ENCODE measurements at regions not wholly inside any gene's neighbourhood (a gene's known extent, or its start where the extent isn't known, plus 50 kb on each side); places are given as distances from the start of the nearest gene placed in this dataset.

DNA sequence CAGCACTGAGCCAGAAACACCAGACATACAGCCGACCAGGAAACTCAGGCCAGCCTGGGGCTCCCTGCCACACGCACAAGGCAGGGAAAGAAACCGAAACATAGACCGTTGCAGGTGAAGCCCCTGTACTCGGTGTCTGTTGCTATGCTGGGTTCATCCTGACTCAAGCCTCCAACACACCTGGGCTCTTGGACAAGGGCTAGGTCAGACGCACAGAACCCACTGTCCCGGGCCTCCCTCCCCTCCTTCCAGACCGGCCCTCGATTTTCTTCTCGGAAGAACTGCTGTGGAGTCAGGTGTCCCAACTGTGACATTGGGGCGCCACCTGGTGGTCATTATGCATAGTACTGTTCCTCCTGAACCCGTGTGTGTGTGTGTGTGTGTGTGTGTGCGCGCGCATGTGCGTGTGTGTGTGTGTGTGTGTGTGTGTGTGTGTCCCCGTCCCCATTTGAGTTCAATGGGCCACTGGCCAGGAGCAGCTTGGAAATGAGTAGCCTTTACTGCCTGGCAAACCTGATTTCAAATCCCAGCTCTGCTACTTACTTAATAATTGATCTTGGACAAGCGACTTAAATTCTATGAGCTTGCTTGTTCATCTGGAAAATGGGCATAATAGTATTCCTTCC lies 55.4 kb upstream of the GLI2 start:
- DNase-seq = peak; percentile 92
- Histone ChIP-seq H3K4me2 (ENCODE audit: low read depth, low read length, poor library complexity, severe bottlenecking) (no peak overlapping the region), H3K4me1 (ENCODE audit: low read length) (no peaks in the 10 kb centered on the region), H3K9me3 (ENCODE audit: low read length) (no peaks in the 10 kb centered on the region), H3K4me3 (ENCODE audit: low read length) (no peak overlapping the region), H3K27ac (ENCODE audit: low read length) (no peak overlapping the region), H2AFZ (ENCODE audit: low read length) (no peak overlapping the region), H3K79me2 (ENCODE audit: low read length) (no peaks in the 10 kb centered on the region), H3K36me3 (ENCODE audit: insufficient read depth, low read length) (no peaks in the 10 kb centered on the region), H3K9ac (ENCODE audit: low read length) (no peak overlapping the region), H4K20me1 (ENCODE audit: insufficient read depth, low read depth, low read length) (no peaks in the 10 kb centered on the region), H3K9me2 (replicated peaks; ENCODE audit: insufficient read depth, low read length) (no peaks in the 10 kb centered on the region), H3K27me3 (ENCODE audit: low read length) (no peaks in the 10 kb centered on the region)

DNA sequence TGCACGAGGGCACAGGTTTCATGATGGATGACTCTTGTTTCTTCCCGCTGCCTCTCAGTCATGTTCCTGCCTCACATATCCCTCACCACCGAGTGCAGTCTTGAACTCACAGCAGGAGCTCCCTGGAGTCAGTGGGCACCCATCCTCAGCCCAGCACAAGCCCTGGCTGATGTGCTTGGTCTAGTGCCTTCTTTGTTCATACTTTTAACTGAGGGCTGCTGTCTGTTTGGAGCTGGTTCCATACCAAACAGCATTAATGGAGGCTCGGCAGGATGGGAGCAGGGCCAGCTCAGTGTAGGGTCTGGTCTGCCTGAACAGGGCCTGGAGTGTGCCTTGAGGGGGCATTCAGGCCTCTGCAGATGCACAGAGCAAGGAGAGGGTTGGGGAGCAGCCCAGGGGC lies 54.5 kb upstream of the GLI2 start:
- no peaks in the 10 kb centered on the region for H3K9me3 ChIP-seq (ENCODE audit: low read length)
- H3K9ac ChIP-seq (ENCODE audit: low read length) = no peak overlapping the region
- no peaks in the 10 kb centered on the region for H4K20me1 ChIP-seq (ENCODE audit: insufficient read depth, low read depth, low read length)
- H3K4me1 ChIP-seq (ENCODE audit: low read length) = no peaks in the 10 kb centered on the region
- no peak overlapping the region for H2AFZ ChIP-seq (ENCODE audit: low read length)
- H3K27me3 ChIP-seq (ENCODE audit: low read length) = no peaks in the 10 kb centered on the region
- no peak for DNase-seq
- H3K36me3 ChIP-seq (ENCODE audit: insufficient read depth, low read length) = no peaks in the 10 kb centered on the region
- no peaks in the 10 kb centered on the region for H3K9me2 ChIP-seq (replicated peaks; ENCODE audit: insufficient read depth, low read length)
- no peak overlapping the region for H3K4me2 ChIP-seq (ENCODE audit: low read depth, low read length, poor library complexity, severe bottlenecking)
- H3K79me2 ChIP-seq (ENCODE audit: low read length) = no peaks in the 10 kb centered on the region
- H3K27ac ChIP-seq (ENCODE audit: low read length) = no peak overlapping the region
- H3K4me3 ChIP-seq (ENCODE audit: low read length) = no peak overlapping the region

DNA sequence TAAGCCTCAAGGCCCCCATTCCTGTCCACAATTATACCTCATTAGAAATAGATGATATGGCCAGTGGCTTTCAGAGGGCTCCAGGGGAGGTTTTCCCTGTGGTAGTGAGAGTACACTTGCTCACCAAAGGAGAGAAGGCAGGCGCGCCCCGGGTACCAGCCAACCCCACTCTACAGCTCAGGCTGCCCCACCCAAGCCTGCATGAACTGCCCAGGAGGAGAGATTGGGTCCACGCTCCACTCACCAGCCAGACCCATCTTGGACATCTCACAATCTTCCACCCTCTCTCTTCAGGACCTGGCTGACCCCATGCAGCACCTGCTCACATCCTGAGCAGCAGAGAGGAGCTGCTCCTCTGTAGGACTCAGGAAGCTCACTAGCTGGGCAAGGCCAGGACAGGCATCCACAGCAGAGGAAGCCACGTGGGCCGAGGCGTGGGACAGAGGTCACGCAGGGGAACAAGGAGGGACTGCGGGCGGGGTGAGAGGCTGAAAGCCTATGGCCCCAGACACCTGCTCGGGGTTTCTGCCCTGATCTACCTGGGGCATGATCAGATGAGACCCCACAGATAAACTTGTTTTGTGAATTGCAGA lies 53.9 kb upstream of the GLI2 start:
- no peaks in the 10 kb centered on the region for H3K9me2 ChIP-seq (replicated peaks; ENCODE audit: insufficient read depth, low read length)
- no peaks in the 10 kb centered on the region for H3K4me1 ChIP-seq (ENCODE audit: low read length)
- no peak overlapping the region for H3K9ac ChIP-seq (ENCODE audit: low read length)
- no peaks in the 10 kb centered on the region for H3K27me3 ChIP-seq (ENCODE audit: low read length)
- H4K20me1 ChIP-seq (ENCODE audit: insufficient read depth, low read depth, low read length) = no peaks in the 10 kb centered on the region
- no peak overlapping the region for H3K4me3 ChIP-seq (ENCODE audit: low read length)
- H2AFZ ChIP-seq (ENCODE audit: low read length) = no peak overlapping the region
- no peaks in the 10 kb centered on the region for H3K36me3 ChIP-seq (ENCODE audit: insufficient read depth, low read length)
- DNase-seq = no peak
- H3K79me2 ChIP-seq (ENCODE audit: low read length) = no peaks in the 10 kb centered on the region
- H3K9me3 ChIP-seq (ENCODE audit: low read length) = no peaks in the 10 kb centered on the region
- no peak overlapping the region for H3K27ac ChIP-seq (ENCODE audit: low read length)
- no peak overlapping the region for H3K4me2 ChIP-seq (ENCODE audit: low read depth, low read length, poor library complexity, severe bottlenecking)

DNA sequence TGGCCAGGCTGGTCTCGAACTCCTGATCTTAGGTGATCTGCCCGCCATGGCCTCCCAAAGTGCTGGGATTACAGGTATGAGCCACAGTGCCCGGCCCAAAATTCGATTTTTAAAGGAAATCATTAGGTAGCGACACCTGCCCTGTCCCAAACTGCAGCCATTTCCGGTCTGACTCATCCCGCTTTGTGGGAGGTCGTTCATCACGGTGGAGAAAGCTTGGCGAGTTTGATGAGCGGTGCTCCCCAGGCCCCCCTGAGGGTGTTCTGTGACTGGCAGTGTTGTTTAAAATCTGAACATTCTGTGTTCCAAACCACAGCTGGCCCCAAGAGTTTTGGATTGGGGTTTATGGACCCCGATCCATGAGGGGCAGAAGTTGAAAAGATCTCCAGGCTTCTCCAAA lies 53.0 kb upstream of the GLI2 start:
- Histone ChIP-seq H4K20me1 (ENCODE audit: insufficient read depth, low read depth, low read length) (no peaks in the 10 kb centered on the region), H3K4me2 (ENCODE audit: low read depth, low read length, poor library complexity, severe bottlenecking) (no peak overlapping the region), H3K36me3 (ENCODE audit: insufficient read depth, low read length) (no peaks in the 10 kb centered on the region), H3K9me3 (ENCODE audit: low read length) (no peaks in the 10 kb centered on the region), H3K27me3 (ENCODE audit: low read length) (no peaks in the 10 kb centered on the region), H3K4me1 (ENCODE audit: low read length) (no peaks in the 10 kb centered on the region), H2AFZ (ENCODE audit: low read length) (no peak overlapping the region), H3K9ac (ENCODE audit: low read length) (no peak overlapping the region), H3K9me2 (replicated peaks; ENCODE audit: insufficient read depth, low read length) (no peaks in the 10 kb centered on the region), H3K79me2 (ENCODE audit: low read length) (no peaks in the 10 kb centered on the region), H3K27ac (ENCODE audit: low read length) (no peak overlapping the region), H3K4me3 (ENCODE audit: low read length) (no peak overlapping the region)
- no peak for DNase-seq

DNA sequence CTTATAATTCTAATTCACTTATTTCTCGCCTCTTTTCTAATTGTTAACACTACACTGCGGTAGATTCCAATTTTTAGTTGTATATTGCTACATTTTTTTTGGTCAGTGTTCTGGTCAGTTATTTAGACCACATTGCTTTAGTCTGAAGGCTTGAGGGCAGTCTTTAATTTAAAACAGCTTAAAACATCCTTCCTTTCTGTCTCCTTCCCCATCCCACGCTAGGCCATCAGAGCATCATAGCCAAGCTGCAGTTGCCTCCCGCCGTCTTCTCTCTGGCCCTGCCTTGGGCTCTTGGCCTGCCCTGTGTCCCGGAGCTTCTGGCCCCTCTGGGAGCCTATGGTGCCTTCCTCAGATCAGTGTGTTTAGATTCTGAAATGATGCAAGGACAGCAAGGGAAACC lies 52.6 kb upstream of the GLI2 start:
- Histone ChIP-seq H3K9me3 (ENCODE audit: low read length) (no peaks in the 10 kb centered on the region), H3K4me1 (ENCODE audit: low read length) (no peaks in the 10 kb centered on the region), H3K9ac (ENCODE audit: low read length) (no peak overlapping the region), H3K4me3 (ENCODE audit: low read length) (no peak overlapping the region), H3K27me3 (ENCODE audit: low read length) (no peaks in the 10 kb centered on the region), H3K27ac (ENCODE audit: low read length) (no peak overlapping the region), H3K4me2 (ENCODE audit: low read depth, low read length, poor library complexity, severe bottlenecking) (no peak overlapping the region), H3K36me3 (ENCODE audit: insufficient read depth, low read length) (no peaks in the 10 kb centered on the region), H3K9me2 (replicated peaks; ENCODE audit: insufficient read depth, low read length) (no peaks in the 10 kb centered on the region), H4K20me1 (ENCODE audit: insufficient read depth, low read depth, low read length) (no peaks in the 10 kb centered on the region), H2AFZ (ENCODE audit: low read length) (no peak overlapping the region), H3K79me2 (ENCODE audit: low read length) (no peaks in the 10 kb centered on the region)
- DNase-seq = no peak

DNA sequence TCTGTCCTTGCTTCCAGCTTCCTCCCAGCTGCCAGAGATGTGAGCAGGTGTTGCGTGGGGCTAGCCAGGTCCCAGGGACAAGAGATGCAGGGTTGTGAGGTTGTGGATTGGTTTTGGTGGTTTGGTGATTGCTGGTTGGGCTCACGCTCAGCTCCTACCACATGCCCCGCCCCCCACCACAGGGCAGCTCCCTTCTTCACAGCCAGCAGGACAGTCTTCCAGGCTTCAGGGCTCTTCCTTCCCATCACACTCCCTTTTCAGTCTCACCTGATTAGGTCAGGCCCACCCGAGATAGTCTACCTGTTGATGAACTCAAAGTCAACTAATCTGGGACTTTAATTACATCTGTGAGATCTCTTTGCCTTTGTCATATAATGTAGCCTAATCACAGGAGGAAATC lies 52.0 kb upstream of the GLI2 start:
- no peaks in the 10 kb centered on the region for H3K27me3 ChIP-seq (ENCODE audit: low read length)
- H3K36me3 ChIP-seq (ENCODE audit: insufficient read depth, low read length) = no peaks in the 10 kb centered on the region
- no peaks in the 10 kb centered on the region for H3K79me2 ChIP-seq (ENCODE audit: low read length)
- no peak overlapping the region for H2AFZ ChIP-seq (ENCODE audit: low read length)
- no peaks in the 10 kb centered on the region for H3K9me2 ChIP-seq (replicated peaks; ENCODE audit: insufficient read depth, low read length)
- no peak overlapping the region for H3K9ac ChIP-seq (ENCODE audit: low read length)
- no peak overlapping the region for H3K4me3 ChIP-seq (ENCODE audit: low read length)
- no peaks in the 10 kb centered on the region for H3K9me3 ChIP-seq (ENCODE audit: low read length)
- no peaks in the 10 kb centered on the region for H4K20me1 ChIP-seq (ENCODE audit: insufficient read depth, low read depth, low read length)
- DNase-seq = no peak
- H3K27ac ChIP-seq (ENCODE audit: low read length) = no peak overlapping the region
- no peak overlapping the region for H3K4me2 ChIP-seq (ENCODE audit: low read depth, low read length, poor library complexity, severe bottlenecking)
- H3K4me1 ChIP-seq (ENCODE audit: low read length) = no peaks in the 10 kb centered on the region

DNA sequence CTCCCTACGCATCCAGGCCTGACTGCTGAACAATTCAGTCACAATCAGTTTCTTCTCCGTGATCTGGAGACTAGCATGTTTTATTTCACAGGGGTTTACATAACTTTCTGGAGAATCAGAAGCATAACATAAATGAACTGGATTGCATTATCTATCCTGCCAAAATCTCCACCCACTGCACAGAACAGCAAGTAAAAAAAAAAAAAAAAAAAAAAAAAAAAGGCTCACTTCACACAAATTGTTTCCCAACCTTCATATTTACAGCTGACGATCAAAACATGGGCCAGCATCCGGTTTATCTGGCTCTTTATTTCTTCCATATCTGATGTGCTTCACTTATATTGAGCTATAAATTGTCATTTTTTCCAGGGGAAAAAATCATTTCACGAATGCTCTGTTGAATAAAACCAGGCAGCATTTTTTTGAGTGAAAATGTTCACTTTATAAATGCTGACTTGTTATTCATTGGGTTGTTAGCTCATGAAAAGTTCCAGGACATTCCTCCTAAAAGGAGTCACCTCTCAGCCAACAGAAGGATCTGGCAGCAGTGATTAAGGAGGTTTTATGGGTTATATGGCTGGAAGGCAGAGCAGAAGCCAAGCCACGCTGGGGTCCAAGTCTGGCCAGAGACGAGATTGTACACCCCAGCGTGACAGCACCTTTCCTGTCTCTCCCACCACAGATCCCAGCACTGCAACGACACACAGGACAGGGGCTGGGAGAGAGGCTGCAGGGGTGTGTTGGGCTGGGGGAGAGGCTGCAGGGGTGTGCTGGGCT lies 51.2 kb upstream of the GLI2 start:
- no peak overlapping the region for H3K9ac ChIP-seq (ENCODE audit: low read length)
- no peaks in the 10 kb centered on the region for H3K36me3 ChIP-seq (ENCODE audit: insufficient read depth, low read length)
- no peaks in the 10 kb centered on the region for H3K9me2 ChIP-seq (replicated peaks; ENCODE audit: insufficient read depth, low read length)
- H4K20me1 ChIP-seq (ENCODE audit: insufficient read depth, low read depth, low read length) = no peaks in the 10 kb centered on the region
- no peak overlapping the region for H3K4me3 ChIP-seq (ENCODE audit: low read length)
- no peaks in the 10 kb centered on the region for H3K9me3 ChIP-seq (ENCODE audit: low read length)
- H3K4me1 ChIP-seq (ENCODE audit: low read length) = no peaks in the 10 kb centered on the region
- no peak overlapping the region for H3K27ac ChIP-seq (ENCODE audit: low read length)
- no peak overlapping the region for H3K4me2 ChIP-seq (ENCODE audit: low read depth, low read length, poor library complexity, severe bottlenecking)
- H3K27me3 ChIP-seq (ENCODE audit: low read length) = no peaks in the 10 kb centered on the region
- H2AFZ ChIP-seq (ENCODE audit: low read length) = no peak overlapping the region
- no peak for DNase-seq
- no peaks in the 10 kb centered on the region for H3K79me2 ChIP-seq (ENCODE audit: low read length)

DNA sequence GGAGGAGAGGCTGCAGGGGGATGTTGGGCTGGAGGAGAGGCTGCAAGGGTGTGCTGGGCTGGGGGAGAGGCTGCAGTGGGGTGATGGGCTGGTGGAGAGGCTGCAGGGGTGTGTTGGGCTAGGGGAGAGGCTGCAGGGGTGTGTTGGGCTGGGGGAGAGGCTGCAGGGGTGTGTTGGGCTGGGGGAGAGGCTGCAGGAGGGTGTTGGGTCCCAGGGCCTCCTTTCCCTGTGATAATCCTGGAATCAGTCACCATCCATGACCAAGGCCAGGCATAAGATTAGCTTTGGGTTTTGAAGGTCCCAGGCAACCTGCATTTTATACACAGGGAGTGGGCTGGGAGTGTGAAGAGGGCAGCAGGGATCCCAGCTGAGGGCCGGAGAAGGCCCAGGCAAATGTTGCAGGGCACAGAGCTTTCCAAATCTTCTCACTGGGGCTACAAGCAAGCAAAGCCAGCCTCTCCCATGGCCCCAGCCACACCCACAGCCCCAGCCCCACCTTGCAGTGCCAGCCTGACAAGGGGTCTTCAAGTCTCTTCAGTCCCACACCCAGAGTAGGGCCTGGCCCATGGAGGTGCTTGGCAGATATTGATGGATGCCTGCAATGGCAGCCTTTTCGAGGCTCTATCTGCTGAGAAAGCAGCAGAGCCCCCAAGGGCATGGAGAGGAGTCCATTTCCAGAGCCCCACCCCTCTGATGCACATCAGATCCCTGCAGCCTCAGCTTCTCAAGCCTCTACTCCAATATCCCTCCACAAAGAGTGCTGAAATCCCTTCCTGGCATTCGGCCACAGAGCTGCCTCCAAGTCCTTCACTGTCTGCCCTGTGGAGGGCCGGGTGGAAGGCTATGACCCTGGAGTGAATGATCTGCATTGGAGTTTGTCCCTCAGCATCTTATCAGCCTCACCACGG lies 50.3 kb upstream of the GLI2 start:
- H3K79me2 ChIP-seq (ENCODE audit: low read length) = no peaks in the 10 kb centered on the region
- no peak overlapping the region for H3K4me2 ChIP-seq (ENCODE audit: low read depth, low read length, poor library complexity, severe bottlenecking)
- H4K20me1 ChIP-seq (ENCODE audit: insufficient read depth, low read depth, low read length) = no peaks in the 10 kb centered on the region
- H3K9me2 ChIP-seq (replicated peaks; ENCODE audit: insufficient read depth, low read length) = no peaks in the 10 kb centered on the region
- no peak overlapping the region for H3K9ac ChIP-seq (ENCODE audit: low read length)
- H3K4me1 ChIP-seq (ENCODE audit: low read length) = no peaks in the 10 kb centered on the region
- H3K27ac ChIP-seq (ENCODE audit: low read length) = no peak overlapping the region
- H2AFZ ChIP-seq (ENCODE audit: low read length) = no peak overlapping the region
- H3K9me3 ChIP-seq (ENCODE audit: low read length) = no peaks in the 10 kb centered on the region
- H3K4me3 ChIP-seq (ENCODE audit: low read length) = no peak overlapping the region
- DNase-seq = no peak
- no peaks in the 10 kb centered on the region for H3K27me3 ChIP-seq (ENCODE audit: low read length)
- H3K36me3 ChIP-seq (ENCODE audit: insufficient read depth, low read length) = no peaks in the 10 kb centered on the region

Data from Karpas-422 (cell line).